IMR-90 (cell line): ENCODE measurements at regions not wholly inside any gene's neighbourhood (a gene's known extent, or its start where the extent isn't known, plus 50 kb on each side); places are given as distances from the start of the nearest gene placed in this dataset.

ENCODE experiments used
- ATAC-seq: fragments of 200-7000 bp; cut with Tn5 transposase; 2 replicates; pipeline ENCODE4 v1.9.1; 2020; ENCODE audit warnings: low read depth, mild to moderate bottlenecking, moderate library complexity
- BruUV-seq: library from RNA; stranded (reverse); fragments of 400-500 nt; replicated peaks from 2 replicates; lab custom pipeline; 2021; lab: Mats Ljungman, UMichigan
- CTCF ChIA-PET: fragments of 300-600 bp; formaldehyde crosslinking; extraction: SDS; loops from one replicate; lab custom pipeline; 2021; ENCODE audit warnings: antibody characterized with exemption; lab: Yijun Ruan, JAX
- POLR2A ChIA-PET: fragments of 300-600 bp; sonication (Branson Sonifier 250); formaldehyde crosslinking; loops from one replicate; lab custom pipeline; 2022; ENCODE audit warnings: antibody characterized with exemption; ENCODE audit not compliant: unreplicated experiment; lab: Charles Lee
- DNase-seq: peaks from one replicate; pipeline ENCODE4 v3.0.0; 2013
- H2AFZ ChIP-seq: replicated peaks from 2 replicates; pipeline ENCODE3; 2013; ENCODE audit warnings: low read length, mild to moderate bottlenecking; ENCODE audit not compliant: poor library complexity
- H2AK5ac ChIP-seq: 2 replicates; pipeline ENCODE4 v1.6.1; 2013; ENCODE audit warnings: low read depth, low read length, inconsistent platforms
- H2AK9ac ChIP-seq: replicated peaks from 2 replicates; pipeline ENCODE3; 2013; ENCODE audit warnings: mild to moderate bottlenecking, low read depth, low read length, moderate library complexity; ENCODE audit not compliant: poor library complexity
- H2BK120ac ChIP-seq: 2 replicates; pipeline ENCODE4 v1.6.1; 2013; ENCODE audit warnings: low read depth, low read length, inconsistent platforms
- H2BK15ac ChIP-seq: 3 replicates; pipeline ENCODE4 v1.6.1; 2013; ENCODE audit warnings: low read depth, low read length, inconsistent platforms
- H2BK20ac ChIP-seq: 2 replicates; pipeline ENCODE4 v1.6.1; 2013; ENCODE audit warnings: low read depth, mild to moderate bottlenecking, inconsistent platforms, low read length, moderate library complexity
- H2BK5ac ChIP-seq: 2 replicates; pipeline ENCODE4 v1.6.1; 2013; ENCODE audit warnings: mild to moderate bottlenecking, low read depth, low read length, inconsistent platforms; ENCODE audit not compliant: poor library complexity, severe bottlenecking
- H3K14ac ChIP-seq: replicated peaks from 2 replicates; pipeline ENCODE4 v1.6.1; 2013; ENCODE audit warnings: low read depth, low read length, inconsistent platforms
- H3K18ac ChIP-seq: 2 replicates; pipeline ENCODE4 v1.6.1; 2013; ENCODE audit warnings: low read depth, low read length, control low read depth
- H3K23ac ChIP-seq: 2 replicates; pipeline ENCODE4 v1.6.1; 2013; ENCODE audit warnings: low read depth, low read length, inconsistent platforms
- H3K27ac ChIP-seq: 2 replicates; pipeline ENCODE4 v1.5.1; 2013; ENCODE audit warnings: mild to moderate bottlenecking, control low read depth, low read length; ENCODE audit not compliant: insufficient read depth
- H3K27me3 ChIP-seq: 2 replicates; pipeline ENCODE4 v1.6.1; 2013; ENCODE audit warnings: low read length; ENCODE audit not compliant: control insufficient read depth, insufficient read depth
- H3K36me3 ChIP-seq: 2 replicates; pipeline ENCODE4 v1.6.1; 2013; ENCODE audit warnings: low read length, mixed read lengths; ENCODE audit not compliant: control insufficient read depth, insufficient read depth
- H3K4ac ChIP-seq: 2 replicates; pipeline ENCODE4 v1.6.1; 2013; ENCODE audit warnings: low read depth, low read length, inconsistent platforms
- H3K4me1 ChIP-seq: 2 replicates; pipeline ENCODE4 v1.6.1; 2013; ENCODE audit warnings: low read length, mixed read lengths; ENCODE audit not compliant: control insufficient read depth, insufficient read depth
- H3K4me2 ChIP-seq: 2 replicates; pipeline ENCODE4 v1.6.1; 2013; ENCODE audit warnings: low read depth, mild to moderate bottlenecking, control low read depth, low read length, moderate library complexity
- H3K4me3 ChIP-seq: 2 replicates; pipeline ENCODE4 v1.5.1; 2013; ENCODE audit warnings: low read depth, mild to moderate bottlenecking, control low read depth, low read length, moderate library complexity; ENCODE audit not compliant: insufficient read depth
- H3K56ac ChIP-seq: 2 replicates; pipeline ENCODE4 v1.6.1; 2013; ENCODE audit warnings: low read length, inconsistent platforms; ENCODE audit not compliant: insufficient read depth; ENCODE audit errors: extremely low read depth
- H3K79me1 ChIP-seq, 2 experiments: 2 replicates each; pipeline ENCODE4 v1.6.1; 2013; ENCODE audit warnings: low read length in 2 of 2, inconsistent platforms in 1 of 2, low read depth in 1 of 2
- H3K9ac ChIP-seq: 2 replicates; pipeline ENCODE4 v1.6.1; 2013; ENCODE audit warnings: low read depth, low read length, control low read depth
- H3K9me1 ChIP-seq: 2 replicates; pipeline ENCODE4 v1.6.1; 2013; ENCODE audit warnings: low read length, inconsistent platforms; ENCODE audit not compliant: insufficient read depth
- H3K9me3 ChIP-seq: 2 replicates; pipeline ENCODE4 v1.6.1; 2013; ENCODE audit warnings: low read length; ENCODE audit not compliant: control insufficient read depth, insufficient read depth
- H4K20me1 ChIP-seq: 2 replicates; pipeline ENCODE4 v1.6.1; 2013; ENCODE audit warnings: low read length, inconsistent platforms; ENCODE audit not compliant: insufficient read depth
- H4K5ac ChIP-seq: 2 replicates; pipeline ENCODE4 v1.6.1; 2013; ENCODE audit warnings: mild to moderate bottlenecking, low read depth, low read length, control low read depth
- H4K8ac ChIP-seq, 2 experiments: 2 replicates each; pipeline ENCODE4 v1.6.1; 2013; ENCODE audit warnings: low read depth in 2 of 2, low read length in 2 of 2, control low read depth in 1 of 2, inconsistent platforms in 1 of 2
- H4K91ac ChIP-seq: 2 replicates; pipeline ENCODE4 v1.6.1; 2013; ENCODE audit warnings: low read depth, low read length, inconsistent platforms; ENCODE audit not compliant: insufficient read depth
- BHLHE40 ChIP-seq: fragments of 150-350 bp; IDR thresholded peaks from 2 replicates; pipeline ENCODE4 v1.6.1; 2016; ENCODE audit warnings: mild to moderate bottlenecking, low read depth, low read length
- CEBPB ChIP-seq: IDR thresholded peaks from 2 replicates; pipeline ENCODE4 v1.6.1; 2012; ENCODE audit warnings: low read depth, low read length, improper control_type of control experiment
- CHD1 ChIP-seq: IDR thresholded peaks from 2 replicates; pipeline ENCODE4 v1.6.1; 2012; ENCODE audit warnings: low read depth, low read length, improper control_type of control experiment
- FOS ChIP-seq: fragments of 150-350 bp; IDR thresholded peaks from 2 replicates; pipeline ENCODE4 v1.6.1; 2016; ENCODE audit warnings: low read depth, low read length
- MAFK ChIP-seq: IDR thresholded peaks from 2 replicates; pipeline ENCODE4 v1.6.1; 2012; ENCODE audit warnings: low read depth, low read length, improper control_type of control experiment
- MAZ ChIP-seq: IDR thresholded peaks from 2 replicates; pipeline ENCODE4 v1.6.1; 2012; ENCODE audit warnings: low read depth, mild to moderate bottlenecking, low read length, improper control_type of control experiment, moderate library complexity, borderline replicate concordance
- MXI1 ChIP-seq: IDR thresholded peaks from 2 replicates; pipeline ENCODE4 v1.6.1; 2012; ENCODE audit warnings: low read depth, mild to moderate bottlenecking, low read length, moderate library complexity, borderline replicate concordance
- NFE2L2 ChIP-seq: fragments of 150-350 bp; IDR thresholded peaks from 2 replicates; pipeline ENCODE4 v1.6.1; 2016; ENCODE audit warnings: low read depth, mild to moderate bottlenecking, low read length
- POLR2A ChIP-seq: IDR thresholded peaks from 2 replicates; pipeline ENCODE4 v1.6.1; 2012; ENCODE audit warnings: mild to moderate bottlenecking, low read depth, low read length
- RAD21 ChIP-seq: IDR thresholded peaks from 2 replicates; pipeline ENCODE4 v1.6.1; 2012; ENCODE audit warnings: low read length, improper control_type of control experiment
- RCOR1 ChIP-seq: IDR thresholded peaks from 2 replicates; pipeline ENCODE4 v1.6.1; 2012; ENCODE audit warnings: mild to moderate bottlenecking, low read length, improper control_type of control experiment; ENCODE audit not compliant: insufficient replicate concordance
- RFX5 ChIP-seq: IDR thresholded peaks from 2 replicates; pipeline ENCODE4 v1.8.0; 2012; ENCODE audit warnings: low read depth, mild to moderate bottlenecking, low read length, moderate library complexity
- SMC3 ChIP-seq: fragments of 150-350 bp; IDR thresholded peaks from 2 replicates; pipeline ENCODE4 v1.6.1; 2016; ENCODE audit warnings: low read depth, mild to moderate bottlenecking, antibody characterized with exemption, low read length, moderate library complexity
- WGBS, 2 experiments: methylation state at CpG; one replicate each; pipeline versions ENCODE4 v1.1.5 to v1.1.7; 2013; ENCODE audit warnings: missing lambda C conversion rate in 2 of 2; ENCODE audit not compliant: insufficient read length in 1 of 2; ENCODE audit errors: extremely low coverage in 2 of 2; 5-methylcytosine and 5-hydroxymethylcytosine counted together
- dilution Hi-C: fragments of 300-500 bp; cut with HindIII; formaldehyde crosslinking; loops from one replicate; pipeline ENCODE4 v1.14.3; 2018; ENCODE audit warnings: low sequenced_read_pairs; ENCODE audit not compliant: unreplicated experiment
- in situ Hi-C: fragments of 300-500 bp; cut with MboI; formaldehyde crosslinking; loops from 3 replicates; pipeline ENCODE4 v1.14.3; 2019; ENCODE audit warnings: low sequenced_read_pairs, inconsistent platforms, mixed read lengths
- intact Hi-C: fragments of 100-400 bp; cut with micrococcal nuclease; formaldehyde crosslinking; loops from 2 replicates; pipeline ENCODE4 v1.10.0; 2022
- TF ChIP-seq, protein P1 (sequence below): conservative IDR thresholded peaks from 2 replicates; pipeline ENCODE4 v1.5.1; 2012; ENCODE audit warnings: mild to moderate bottlenecking, low read depth, low read length, improper control_type of control experiment
- TF ChIP-seq, protein P2 (sequence below): fragments of 150-350 bp; IDR thresholded peaks from 2 replicates; pipeline ENCODE4 v1.6.1; 2017; ENCODE audit warnings: mild to moderate bottlenecking, antibody characterized with exemption, low read length, low read depth
- TF ChIP-seq, protein P3 (sequence below): fragments of 150-350 bp; IDR thresholded peaks from 2 replicates; pipeline ENCODE4 v1.6.1; 2016; ENCODE audit warnings: low read depth, mild to moderate bottlenecking, low read length, moderate library complexity, borderline replicate concordance

DNA sequence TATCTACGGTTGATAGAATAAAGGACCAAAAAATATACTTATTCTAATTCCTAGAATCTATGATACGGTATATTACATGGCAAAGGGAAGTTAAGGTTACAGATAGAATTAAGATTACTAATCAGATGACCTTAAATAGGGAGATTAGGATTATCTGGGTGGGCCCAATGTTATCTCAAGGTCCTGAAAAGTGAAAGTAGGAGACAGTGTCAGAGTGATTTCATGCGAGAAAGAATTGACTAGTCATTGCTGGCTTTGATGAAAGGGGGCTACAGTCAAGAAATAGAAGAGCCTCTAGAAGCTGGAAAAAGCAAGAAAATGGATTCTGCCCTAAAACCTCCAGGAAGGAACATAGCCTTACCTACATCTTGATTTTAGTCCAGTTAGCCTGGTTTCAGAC, 176.9 kb upstream of the PPP1R2C start:
- H3K56ac ChIP-seq = no peak overlapping the region
- H2BK5ac ChIP-seq = no peak overlapping the region
- H2AFZ ChIP-seq = no peak overlapping the region
- intact Hi-C loops = no loop called here
- no peaks in the 10 kb centered on the region for H3K9me1 ChIP-seq
- 40% methylated on average over 1 of the region's 3 CpGs; no CpG with 5 or more reads in 1 of the 2 experiments for WGBS, 2 experiments
- H4K91ac ChIP-seq = no peak overlapping the region
- H2BK15ac ChIP-seq = no peak overlapping the region
- dilution Hi-C loops = no loop called here
- no peak for DNase-seq
- no TSS peak for BruUV-seq
- TF ChIP-seq MAZ (no peak), CHD1 (no peak), BHLHE40 (no peak), MAFK (no peak), MXI1 (no peak), NFE2L2 (no peak), POLR2A (no peak), RCOR1 (no peak), RFX5 (no peak), RAD21 (no peak), FOS (no peak), CEBPB (no peak), SMC3 (no peak)
- TF ChIP-seq, protein P1, sequence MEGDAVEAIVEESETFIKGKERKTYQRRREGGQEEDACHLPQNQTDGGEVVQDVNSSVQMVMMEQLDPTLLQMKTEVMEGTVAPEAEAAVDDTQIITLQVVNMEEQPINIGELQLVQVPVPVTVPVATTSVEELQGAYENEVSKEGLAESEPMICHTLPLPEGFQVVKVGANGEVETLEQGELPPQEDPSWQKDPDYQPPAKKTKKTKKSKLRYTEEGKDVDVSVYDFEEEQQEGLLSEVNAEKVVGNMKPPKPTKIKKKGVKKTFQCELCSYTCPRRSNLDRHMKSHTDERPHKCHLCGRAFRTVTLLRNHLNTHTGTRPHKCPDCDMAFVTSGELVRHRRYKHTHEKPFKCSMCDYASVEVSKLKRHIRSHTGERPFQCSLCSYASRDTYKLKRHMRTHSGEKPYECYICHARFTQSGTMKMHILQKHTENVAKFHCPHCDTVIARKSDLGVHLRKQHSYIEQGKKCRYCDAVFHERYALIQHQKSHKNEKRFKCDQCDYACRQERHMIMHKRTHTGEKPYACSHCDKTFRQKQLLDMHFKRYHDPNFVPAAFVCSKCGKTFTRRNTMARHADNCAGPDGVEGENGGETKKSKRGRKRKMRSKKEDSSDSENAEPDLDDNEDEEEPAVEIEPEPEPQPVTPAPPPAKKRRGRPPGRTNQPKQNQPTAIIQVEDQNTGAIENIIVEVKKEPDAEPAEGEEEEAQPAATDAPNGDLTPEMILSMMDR = no peak
- TF ChIP-seq, protein P2, sequence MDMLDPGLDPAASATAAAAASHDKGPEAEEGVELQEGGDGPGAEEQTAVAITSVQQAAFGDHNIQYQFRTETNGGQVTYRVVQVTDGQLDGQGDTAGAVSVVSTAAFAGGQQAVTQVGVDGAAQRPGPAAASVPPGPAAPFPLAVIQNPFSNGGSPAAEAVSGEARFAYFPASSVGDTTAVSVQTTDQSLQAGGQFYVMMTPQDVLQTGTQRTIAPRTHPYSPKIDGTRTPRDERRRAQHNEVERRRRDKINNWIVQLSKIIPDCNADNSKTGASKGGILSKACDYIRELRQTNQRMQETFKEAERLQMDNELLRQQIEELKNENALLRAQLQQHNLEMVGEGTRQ = no peak
- TF ChIP-seq, protein P3, sequence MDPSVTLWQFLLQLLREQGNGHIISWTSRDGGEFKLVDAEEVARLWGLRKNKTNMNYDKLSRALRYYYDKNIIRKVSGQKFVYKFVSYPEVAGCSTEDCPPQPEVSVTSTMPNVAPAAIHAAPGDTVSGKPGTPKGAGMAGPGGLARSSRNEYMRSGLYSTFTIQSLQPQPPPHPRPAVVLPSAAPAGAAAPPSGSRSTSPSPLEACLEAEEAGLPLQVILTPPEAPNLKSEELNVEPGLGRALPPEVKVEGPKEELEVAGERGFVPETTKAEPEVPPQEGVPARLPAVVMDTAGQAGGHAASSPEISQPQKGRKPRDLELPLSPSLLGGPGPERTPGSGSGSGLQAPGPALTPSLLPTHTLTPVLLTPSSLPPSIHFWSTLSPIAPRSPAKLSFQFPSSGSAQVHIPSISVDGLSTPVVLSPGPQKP = no peak
- ATAC-seq = no peak
- no peaks in the 10 kb centered on the region for H3K36me3 ChIP-seq
- no peak overlapping the region for H2AK9ac ChIP-seq
- no peak overlapping the region for H2BK20ac ChIP-seq
- no peak overlapping the region for H2AK5ac ChIP-seq
- no peaks in the 10 kb centered on the region for H3K79me1 ChIP-seq
- no peak overlapping the region for H2BK120ac ChIP-seq
- H3K18ac ChIP-seq = no peak overlapping the region
- no peaks in the 10 kb centered on the region for H3K9me3 ChIP-seq
- in situ Hi-C loops = no loop called here
- no peak overlapping the region for H3K27ac ChIP-seq
- H4K8ac ChIP-seq = no peak overlapping the region
- H3K9ac ChIP-seq = no peak overlapping the region
- no peak overlapping the region for H3K4me2 ChIP-seq
- H3K14ac ChIP-seq = no peak overlapping the region
- H4K20me1 ChIP-seq = no peaks in the 10 kb centered on the region
- H3K23ac ChIP-seq = no peak overlapping the region
- H3K27me3 ChIP-seq = no peaks in the 10 kb centered on the region
- H3K4me3 ChIP-seq = no peak overlapping the region
- no peak overlapping the region for H3K4ac ChIP-seq
- CTCF ChIA-PET = no interaction called here
- H4K5ac ChIP-seq = no peak overlapping the region
- H3K4me1 ChIP-seq = no peaks in the 10 kb centered on the region
- POLR2A ChIA-PET = no interaction called here
